HG02885 (cell line): ENCODE measurements at regions not wholly inside any gene's neighbourhood (a gene's known extent, or its start where the extent isn't known, plus 50 kb on each side); places are given as distances from the start of the nearest gene placed in this dataset.

Source experiments
- ATAC-seq: cut with Tn5 transposase; IDR thresholded peaks from one replicate; pipeline ENCODE4 v1.9.1; 2021; ENCODE audit warnings: mild to moderate bottlenecking; ENCODE audit not compliant: unreplicated experiment, poor library complexity

DNA sequence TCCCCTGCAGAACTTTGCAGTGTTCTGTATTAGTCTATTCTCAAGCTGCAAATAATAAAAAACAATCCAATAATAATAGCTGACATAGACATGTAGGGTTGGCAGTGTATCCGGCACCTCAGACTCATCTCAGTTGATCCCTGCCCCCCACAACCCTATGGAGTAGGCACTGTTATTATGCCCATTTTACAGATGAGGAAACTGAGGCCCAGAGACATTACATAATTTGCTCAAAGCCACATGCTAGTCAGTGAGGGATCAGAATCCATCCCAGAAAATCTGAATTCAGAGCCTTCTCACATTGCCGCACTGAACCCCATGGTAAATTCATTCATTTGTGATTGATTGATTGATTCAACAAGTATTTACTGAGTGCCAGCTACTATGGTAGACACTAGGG, 226.6 kb upstream of the PWP1 start:
- no peak for ATAC-seq

DNA sequence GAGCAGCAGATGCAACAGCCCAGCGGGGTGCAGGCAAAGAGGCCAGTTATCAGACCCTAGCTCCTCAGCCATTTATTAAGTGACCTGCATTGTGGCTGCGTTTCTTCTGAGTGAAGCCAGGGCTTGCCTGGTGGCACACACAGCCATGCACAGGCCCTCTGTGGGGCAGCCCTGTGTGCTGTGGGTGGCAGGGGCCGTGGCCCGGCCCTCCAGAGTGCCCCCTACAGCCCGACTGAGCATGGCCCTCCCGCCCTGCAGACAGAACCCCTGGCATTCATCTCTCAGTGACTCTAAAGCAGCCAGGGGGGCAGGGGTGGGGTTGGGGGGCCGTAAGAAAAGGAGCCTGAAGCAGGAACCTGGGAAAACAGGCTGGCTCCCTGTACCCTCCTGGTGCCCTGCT, 226.0 kb upstream of the PWP1 start:
- no peak for ATAC-seq

DNA sequence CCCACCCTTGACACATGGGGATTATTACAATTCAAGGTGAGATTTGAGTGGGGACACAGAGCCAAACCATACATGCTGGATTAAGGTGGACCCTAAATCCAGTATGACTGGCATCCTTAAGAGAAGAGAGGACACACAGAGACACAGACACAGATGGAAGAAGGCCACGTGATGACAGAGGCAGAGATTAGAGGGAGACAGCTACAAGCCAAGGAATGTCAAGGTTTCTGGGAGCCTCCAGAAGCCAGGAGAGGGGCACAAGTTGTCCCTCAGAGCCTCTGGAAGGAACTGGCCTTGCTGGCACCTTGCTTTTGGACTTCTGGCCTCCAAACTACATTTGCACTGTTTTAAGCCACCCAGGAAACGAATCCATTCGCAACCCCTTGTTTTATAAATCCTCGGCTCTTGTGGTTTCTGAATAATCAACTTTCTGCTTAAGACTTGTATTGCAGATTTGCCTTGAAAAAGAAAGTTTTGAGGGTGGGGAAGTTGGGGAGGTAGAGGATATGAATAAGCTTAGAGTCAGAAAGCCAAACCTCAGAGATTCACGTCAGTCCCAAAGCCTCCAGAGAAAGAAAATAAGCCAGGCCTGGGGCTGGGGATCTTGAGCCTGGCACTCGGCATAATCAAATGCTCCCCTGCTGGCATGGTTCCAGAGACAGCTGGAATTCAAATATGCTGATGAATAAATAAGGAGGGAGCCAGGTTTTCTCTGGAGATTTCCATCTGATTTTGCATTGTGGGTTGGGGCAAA, 224.2 kb upstream of the PWP1 start:
- no peak for ATAC-seq

DNA sequence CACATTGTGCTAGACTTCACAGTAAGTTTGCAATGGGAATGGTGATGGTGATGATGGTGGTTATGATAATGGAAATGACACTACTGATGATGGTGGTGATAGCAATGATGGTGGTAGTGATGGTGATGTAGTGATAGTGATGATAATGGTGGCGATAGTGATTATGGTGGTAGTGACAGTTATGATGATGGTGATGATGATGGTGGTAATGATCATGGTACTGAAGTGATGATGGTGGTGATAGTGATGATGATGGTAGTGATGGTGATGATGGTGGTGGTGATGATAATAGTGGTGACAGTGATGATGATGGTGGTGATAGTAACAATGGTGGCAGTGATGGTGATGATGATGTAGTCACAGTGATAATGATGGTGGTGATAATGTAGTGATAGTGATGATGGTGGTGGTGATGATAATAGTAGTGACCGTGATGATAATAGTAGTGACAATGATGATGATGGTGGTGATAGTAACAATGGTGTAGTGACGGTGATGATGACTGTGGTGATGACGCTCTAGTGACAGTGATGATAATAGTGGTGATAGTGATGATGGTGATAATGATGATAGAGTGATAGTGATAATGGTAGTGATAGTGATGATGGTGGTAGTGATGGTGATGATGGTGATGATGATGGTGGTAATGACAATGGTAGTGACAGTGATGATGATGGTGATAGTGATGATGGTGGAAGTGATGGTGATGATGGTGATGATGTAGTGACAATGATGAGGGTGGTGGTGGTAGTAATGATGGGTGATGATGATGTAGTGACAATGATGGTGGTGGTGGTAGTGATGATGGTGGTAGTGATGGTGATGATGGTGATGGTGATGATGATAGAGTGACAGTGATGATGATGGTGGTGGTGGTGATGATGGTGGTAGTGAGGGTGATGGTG, 222.9 kb upstream of the PWP1 start:
- ATAC-seq, result no peak

DNA sequence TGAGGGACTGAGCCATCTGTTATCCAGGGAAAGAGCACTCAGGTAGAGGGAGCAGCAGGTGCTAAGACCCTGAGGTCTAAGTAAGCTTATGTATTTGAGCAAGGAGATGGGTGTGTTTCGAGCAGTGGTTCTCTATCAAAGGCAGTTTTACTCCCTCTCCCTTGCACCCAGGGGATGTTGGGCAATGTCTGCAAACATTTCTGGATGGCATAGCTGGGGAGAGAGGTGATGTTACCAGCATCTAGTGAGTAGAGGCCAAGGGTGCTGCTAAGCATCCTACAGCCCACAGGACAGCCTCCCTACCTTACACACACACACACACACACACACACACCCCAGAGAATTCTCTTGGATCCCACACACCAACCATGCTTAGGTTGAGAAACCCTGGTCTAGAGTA, 221.0 kb upstream of the PWP1 start:
- no peak for ATAC-seq

DNA sequence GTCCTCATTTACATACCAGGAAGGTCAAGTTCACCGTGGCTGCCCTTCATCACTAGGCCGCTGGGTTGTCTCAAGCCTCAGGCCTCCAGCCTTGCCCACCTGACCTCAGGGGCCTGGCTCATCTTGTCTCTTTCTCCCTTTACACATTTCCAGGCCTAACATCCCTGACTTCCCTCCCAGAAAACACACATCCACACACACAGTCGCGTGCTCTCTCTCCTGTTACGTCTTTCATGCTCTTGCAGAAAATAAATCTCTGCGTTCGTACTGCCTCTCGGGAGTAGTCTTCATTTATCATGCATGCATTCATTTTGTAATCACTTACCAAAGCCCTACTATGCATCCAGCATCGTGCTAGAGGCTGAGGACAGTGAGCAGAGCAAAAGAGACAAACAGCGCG, 220.0 kb upstream of the PWP1 start:
- no peak for ATAC-seq

DNA sequence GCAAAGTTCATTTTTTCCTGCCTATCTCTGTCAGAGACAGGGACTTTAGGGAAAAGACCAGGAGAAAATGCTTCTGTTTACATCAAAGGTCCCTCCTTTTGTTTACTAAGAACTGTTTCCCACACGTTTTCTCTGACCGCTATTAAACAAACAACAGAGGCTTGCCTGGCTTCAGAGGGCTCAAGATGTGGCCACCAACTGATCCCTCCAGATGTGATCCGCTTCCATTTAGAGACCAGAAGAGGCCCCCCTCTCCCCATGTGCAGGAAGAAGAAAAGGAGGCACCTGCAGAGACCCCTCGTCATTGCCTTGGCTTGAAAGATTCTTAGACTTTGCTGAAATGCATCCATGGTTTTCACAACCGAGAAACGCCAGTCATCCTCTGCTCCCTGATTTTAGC, 217.9 kb upstream of the PWP1 start:
- no peak for ATAC-seq

DNA sequence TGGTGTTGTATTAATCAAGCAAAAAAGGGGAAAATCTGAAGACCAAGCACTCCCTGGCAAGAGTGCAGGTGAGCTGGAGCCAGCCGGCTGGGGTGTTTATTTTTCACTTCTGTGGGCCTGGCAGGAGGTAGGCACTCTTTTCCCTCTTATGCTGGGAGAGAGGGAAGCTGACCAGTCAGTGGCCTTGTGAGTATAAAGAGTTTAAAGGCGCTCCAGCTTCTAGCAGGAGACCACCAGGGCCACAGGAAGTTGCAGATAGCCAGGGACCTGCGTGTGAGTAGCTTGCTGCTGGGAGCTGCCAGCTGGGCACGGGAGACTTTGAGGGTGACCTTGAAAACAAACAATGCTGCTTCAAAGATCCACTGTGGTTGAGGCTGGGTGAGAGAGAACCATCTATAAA, 217.4 kb upstream of the PWP1 start:
- ATAC-seq, result no peak

DNA sequence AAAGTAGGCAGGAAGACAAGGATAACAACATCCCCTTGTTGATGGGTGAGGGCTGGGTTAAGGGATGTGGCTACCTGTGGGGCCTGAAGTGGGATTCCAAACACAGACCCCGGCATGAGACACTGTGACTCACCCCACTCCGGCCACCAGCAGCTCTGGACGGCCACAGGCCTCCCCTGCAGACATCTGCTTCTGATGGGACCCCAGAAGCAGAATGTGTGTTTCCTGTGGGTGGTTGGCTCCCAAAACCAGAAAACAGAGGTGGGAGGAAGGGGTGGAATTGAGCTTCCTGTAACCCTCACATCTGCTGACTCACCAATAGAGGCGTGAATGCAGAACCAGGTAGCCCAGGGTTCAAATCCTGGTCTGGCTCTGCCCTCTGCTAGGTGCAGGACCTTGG, 216.6 kb upstream of the PWP1 start:
- no peak for ATAC-seq

DNA sequence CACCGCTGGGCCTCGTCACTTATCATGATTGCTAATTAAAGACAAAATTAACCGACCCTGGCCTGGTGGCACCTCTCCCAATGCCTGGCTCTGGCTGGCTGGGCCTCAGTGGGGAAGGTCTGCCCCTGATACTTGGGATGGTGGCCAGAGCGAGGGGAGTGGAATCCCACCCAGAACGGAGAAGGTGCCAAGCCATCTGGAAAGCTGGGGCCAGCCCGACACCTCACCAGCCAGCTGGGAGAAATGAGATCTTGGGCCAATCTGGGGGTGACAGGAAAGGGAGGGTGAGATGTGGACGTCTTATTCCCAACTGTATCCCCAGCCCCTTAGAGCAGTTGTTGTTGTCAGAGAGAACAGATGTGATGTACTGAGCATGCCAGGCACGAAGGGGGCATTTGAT, 215.0 kb upstream of the PWP1 start:
- ATAC-seq, result no peak

DNA sequence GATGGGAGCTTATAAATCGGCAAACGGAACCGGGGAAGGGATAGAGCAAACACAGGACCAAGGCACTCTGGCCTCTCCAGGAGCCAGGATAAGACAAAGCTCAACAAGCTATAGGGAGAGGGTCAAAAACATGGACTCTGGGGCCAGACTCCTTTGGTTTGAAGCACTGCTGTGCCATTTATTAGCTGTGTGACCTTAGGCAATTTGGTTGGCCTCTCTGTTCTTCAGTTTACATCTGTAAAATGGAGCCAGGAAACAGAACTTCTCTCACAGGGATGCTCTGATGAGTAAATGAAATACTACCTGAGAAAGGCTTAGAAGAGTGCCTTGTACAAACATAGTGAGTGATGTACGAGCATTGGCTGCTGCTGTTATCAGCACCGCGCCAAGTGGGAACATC, 213.3 kb upstream of the PWP1 start:
- no peak for ATAC-seq

DNA sequence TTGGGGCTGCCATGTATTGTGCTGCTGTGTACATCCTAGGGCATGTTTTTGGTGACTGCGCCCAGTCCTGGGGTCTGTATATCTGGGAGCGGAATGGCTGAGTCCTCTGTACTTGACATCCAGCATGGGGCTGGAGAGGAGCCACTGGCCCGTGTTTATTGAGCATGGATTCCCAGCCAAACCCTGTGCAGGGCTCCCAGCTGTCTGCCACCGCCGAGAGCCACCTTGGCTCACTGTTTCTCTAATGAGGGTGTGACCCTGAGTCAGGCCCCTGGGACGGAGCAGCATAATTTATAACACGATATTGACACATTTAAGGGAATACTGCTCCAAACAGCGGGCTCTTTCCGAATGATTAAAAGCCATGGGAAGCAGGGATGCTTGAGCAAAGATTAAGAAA, 211.5 kb upstream of the PWP1 start:
- ATAC-seq, result no peak

DNA sequence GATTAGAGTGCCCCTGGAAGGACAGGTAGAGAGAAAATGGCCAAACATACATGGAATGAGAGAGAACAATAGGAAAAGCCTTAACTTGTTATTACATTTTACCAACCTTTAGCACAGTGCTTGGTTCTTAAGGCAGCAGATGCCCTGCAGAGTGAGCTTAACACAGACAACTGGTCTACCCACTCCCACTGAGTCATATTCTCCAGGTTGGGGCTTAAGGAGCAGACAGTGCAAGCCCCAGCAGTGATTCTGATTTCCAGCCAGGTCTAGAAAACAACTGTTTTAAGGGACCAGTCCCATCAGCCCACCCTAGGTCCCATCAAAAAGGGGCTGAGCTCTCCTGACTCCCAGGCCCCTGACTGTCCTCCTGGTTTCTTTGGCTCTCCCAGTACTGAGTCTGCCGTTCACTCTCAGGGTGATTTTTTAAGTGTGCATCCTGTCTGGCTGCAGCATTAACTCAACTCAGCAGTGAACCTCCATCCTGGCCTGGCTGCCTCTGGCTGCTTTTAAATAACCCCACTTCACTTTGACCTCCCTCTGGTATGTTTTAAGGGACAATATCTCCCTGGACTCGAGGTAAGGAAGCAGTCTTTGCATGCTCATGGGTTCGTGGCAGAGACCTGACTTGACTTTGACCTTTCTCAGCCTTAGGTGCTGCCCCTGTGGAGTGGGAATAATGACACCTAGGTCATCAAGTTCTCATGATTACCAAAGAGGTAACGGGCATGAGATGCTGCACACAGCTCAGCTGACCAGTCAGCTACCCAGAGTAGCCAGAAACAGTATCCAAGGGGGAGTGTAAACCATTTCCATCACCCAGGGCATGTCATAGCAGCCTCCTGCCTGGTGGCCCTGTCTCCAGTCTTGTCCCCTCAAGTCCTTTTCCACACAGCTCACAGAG, 210.7 kb upstream of the PWP1 start:
- ATAC-seq, result no peak

DNA sequence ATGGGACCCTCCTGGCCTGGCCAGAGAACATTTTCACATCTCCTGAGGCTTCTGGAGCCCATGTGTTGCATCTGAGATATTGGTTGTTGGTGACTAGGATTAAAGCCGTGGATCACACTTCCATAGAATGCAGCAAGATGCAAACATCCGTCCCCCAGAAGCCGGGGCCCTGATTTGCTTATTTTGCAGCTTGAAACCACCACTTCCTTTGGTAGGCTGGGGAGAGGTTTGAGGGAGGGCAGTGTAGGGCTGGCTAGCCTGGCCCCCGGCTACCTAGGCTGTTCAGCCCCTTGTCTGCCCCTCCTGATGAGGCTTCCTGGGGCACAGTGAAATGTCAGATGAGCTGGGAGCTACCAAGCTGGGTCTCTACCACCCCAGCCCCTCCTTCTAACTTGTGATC, 209.7 kb upstream of the PWP1 start:
- ATAC-seq, result no peak

DNA sequence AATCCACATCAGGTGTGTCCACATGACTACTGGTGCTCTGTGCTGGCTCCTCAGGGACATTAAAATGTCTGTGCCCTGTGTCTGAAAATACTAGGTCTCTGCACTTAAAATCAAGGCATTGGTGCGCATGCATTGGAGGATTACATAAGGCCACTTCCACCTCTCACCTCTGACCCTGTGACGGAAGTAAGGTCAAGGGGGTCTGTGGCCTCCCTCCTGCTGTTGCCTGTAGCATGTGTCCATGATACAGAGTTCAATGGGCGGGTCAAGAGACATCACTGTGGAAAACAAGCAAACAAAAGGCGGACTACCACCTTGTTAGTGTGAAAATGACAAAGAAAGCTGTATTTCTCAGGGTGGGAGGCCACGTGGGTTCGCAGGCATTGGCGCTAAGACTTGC, 208.6 kb upstream of the PWP1 start:
- no peak for ATAC-seq

DNA sequence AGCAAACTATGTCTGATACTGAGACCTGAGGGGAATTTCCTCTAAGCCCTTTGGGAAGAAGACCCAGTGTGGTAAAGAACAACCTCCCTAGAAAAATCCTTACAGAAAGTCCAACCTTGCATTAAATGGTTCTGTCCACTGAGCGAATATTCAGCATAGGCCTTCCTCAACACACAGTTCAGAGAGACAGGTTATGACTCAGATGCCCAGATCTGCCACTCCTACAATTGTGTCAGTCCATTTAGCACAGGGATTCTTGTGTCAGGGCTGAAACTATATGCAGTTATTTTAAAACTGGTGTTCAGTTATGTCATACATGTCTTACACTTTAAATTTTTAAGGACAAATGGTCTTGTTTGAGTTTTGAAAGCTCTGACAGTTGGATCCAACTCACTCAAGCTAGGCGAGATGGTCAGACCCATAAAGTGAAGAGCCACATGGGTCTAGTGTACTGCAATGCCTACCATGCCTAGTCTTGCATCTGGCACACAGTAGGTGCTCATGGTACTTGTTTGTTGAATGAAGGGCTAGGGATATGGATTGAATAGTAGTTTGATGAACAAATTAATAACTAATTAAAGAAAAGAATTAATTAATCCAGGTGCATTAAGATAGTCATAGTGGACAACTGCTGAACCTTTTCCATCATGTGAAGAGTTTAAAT, 207.5 kb upstream of the PWP1 start:
- no peak for ATAC-seq

DNA sequence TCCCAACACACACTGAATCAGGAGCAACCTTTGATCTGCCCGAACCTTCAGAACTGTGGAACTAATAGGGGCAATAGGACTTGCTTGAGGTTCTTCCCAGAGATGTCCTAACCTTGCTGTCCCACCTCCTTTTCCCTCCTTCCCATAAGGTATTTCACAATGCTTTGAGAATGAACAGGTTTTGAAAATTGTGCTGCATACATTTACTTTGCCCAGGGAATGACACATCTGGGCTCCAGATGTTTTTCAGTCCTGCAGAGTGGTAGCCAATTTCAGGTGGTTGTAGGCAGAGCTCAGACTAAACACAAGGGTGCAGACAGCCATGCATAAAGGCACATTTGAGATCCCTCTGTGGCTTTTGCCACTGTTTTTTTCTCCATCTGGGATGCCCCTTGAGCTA, 206.7 kb upstream of the PWP1 start:
- ATAC-seq, result no peak

DNA sequence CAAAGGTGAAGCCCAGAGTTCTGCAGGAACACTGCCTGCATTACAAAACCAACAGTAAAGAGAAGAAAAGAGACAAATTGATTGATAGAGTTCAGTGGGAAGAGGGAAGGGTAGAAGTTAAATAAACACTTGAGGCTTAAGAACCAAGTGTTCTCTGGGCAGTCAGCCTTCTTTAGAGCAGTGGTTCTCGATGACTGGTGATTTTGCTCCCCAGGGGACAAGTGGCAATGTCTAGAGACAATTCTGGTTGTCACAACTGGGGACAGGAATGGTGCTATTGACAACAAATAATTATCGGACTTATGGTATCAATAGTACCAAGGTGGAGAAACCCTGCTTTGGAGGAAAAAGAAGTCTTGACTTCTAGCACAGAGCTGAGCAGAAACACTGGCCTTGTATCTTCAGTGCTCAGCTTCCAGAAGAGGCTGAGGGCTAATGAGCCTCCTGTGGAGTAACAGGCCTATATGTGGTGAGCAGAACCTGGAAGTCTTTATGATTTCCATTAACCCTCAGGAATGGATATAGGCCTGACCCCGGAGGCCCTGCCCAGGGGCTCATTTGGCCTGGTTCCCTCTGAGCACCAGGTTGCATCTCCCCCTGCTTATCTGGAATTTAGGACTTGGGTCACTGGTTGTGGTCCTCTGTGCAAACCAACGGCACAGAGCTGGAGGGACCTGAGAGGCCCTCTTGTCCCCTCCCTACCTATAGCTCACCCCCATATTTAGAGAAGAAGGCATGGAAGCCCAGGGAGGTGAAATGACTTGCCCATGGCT, 204.6 kb upstream of the PWP1 start:
- no peak for ATAC-seq

DNA sequence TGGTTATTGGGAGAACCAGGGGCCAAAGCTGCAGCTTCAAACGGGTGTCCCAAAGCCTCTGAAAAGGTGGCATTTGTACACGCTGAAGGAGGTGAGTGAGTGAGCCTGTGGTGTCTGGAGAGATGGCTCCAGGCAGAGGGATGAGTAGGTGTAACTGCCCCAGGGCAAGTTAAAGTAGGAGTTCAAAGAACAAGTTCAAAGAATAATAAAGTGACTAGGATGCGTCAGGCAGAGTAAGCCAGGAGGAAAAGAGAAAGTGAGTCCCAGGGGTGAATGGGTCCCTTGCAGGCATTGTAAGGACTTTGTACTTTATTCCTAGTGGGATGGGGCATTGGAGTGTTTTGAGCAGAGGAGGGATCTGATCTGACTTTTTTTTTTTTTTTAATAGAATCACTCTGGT, 201.4 kb upstream of the PWP1 start:
- no peak for ATAC-seq

DNA sequence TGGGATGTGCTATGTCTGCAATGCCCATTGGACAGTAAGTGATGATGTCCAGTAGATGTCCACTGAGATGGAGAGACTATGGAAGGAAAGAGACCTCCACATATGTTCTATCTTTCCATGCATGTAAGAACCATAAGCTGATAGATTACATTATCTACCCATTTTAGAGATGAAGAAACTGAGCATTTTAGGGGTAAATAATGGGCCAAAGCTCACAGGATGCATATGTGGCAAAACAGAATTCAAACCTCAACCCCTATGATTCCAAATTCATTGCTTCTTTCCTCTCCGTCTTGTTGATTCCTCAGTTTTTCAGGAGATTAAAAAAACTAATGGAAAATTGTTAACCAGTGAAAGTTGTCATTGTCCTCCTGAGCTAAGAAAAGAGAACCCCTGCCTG, 200.7 kb upstream of the PWP1 start:
- no peak for ATAC-seq
